Stimulated activated naive CD4-positive, alpha-beta T cell (primary cell): ENCODE measurements at regions not wholly inside any gene's neighbourhood (a gene's known extent, or its start where the extent isn't known, plus 50 kb on each side); places are given as distances from the start of the nearest gene placed in this dataset.

Experiments used
- DNase-seq, 6 experiments: peaks; one replicate each; lab custom pipeline; 2025; lab: John Stamatoyannopoulos, UW

DNA sequence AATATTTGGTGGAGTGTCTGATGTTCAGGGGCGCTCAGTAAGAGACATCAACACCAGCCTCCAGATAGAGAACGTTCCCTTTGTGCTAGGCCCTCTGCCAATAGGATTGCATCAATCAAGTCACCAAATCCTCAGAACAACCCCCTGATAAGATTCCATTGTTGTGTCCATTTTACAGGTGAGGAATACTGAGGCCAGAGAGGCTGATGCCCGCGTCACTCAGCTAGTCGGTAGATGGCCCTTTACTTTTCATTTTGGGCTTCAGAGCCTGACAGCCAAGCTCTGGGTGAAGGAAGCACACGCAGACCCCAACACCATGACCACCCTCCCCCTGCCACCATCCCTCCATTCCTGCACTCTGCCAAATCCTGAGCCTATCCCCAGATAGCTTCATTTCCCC is 406.2 kb downstream of the PTPRU start:
- no peak for DNase-seq

DNA sequence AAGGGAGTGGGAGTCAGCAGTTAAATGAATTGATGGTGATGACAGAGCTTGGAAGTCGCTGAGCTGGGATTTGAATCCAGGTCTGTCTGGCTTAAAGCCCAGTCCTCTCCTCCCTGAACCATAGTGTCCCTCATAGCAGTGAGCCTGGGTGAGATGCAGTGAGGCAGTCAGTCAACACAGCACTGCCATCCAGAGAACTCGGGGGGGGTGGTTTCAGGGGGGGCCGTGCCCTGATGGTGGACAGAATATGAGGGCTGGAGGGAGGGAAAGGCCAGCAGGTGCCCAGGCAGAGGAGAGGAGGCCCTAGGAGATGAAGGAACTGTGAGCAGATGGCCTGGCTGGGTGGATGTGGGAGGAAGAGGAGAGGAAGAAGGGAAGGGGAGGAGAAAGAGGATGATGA is 405.6 kb downstream of the PTPRU start:
- no peak for DNase-seq

DNA sequence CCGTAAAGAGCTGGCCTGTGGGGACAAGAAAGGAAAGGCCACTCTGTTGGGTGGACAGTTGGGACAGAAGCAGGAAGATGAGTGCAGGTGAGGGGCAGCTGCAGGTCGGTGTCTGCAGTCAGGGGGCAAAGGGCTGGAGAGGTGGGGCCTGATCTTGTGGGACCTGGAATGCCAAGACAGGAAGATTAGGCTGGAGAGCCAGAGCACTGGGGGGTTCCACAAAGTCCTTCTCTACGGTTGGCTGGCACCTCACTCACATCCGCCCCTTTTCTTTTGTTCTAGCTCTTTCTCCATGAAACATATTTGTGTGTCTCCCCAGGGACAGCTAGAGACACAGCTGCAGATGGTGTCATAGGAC is 404.1 kb downstream of the PTPRU start:
- no peak for DNase-seq

DNA sequence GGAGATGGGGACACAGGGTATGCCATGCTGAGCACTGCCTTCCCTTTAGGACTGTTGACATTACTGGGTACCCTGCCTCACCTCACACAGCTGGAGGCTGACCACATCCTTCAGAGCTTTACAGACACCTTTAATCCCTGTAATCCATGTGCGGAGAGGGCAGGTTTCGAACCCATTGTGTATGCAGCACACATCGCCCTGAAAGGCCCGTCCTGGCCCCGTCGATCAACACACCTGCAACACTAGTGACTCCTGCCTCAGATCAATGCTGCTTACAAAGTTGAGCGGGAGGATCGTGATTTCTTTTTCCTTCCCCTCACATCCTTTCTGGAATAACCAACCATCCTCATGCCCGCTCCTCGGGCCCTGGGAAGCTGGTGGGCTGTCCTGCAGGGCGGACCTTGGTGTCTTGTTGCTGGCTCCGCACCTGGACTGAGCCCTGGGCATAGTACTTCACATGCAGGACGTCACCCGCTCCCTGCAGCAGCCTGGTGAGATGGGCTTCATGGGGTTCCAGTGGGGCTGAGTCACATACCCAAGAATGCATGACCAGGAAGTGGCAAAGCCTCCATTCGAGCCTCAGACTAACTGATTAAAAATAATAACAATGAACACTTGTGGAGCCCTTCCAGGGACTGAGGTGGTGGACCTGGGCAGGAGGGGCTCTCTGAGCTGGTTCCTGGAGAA is 403.6 kb downstream of the PTPRU start:
- no peak for DNase-seq

DNA sequence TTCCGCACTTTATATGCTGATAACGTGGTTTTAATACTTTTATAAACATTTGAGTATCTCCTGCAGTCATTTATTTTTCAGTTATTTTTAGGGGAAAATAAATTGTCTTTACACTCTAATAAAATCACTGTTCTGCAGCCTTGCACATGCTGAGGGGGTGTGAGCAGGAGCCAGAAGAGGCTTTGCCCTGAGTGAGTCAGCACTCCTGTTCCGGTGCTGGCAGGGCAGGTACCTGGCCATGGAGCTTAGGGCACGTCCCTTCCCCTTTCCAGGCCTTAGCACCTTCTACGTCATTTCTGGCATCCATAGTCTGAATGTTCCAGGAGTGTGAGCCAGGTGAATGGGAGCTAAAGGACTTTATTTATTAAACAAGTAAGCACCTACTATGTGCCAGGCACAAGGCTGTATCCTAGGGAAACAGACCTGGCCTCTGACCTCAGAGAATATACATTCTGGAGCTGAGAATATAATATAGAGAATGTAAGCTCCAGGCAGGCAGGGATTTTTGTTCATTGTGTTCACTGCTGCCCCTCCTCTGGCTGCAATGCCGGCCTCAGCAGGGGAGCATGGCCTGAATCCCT is 402.9 kb downstream of the PTPRU start:
- no peak for DNase-seq

DNA sequence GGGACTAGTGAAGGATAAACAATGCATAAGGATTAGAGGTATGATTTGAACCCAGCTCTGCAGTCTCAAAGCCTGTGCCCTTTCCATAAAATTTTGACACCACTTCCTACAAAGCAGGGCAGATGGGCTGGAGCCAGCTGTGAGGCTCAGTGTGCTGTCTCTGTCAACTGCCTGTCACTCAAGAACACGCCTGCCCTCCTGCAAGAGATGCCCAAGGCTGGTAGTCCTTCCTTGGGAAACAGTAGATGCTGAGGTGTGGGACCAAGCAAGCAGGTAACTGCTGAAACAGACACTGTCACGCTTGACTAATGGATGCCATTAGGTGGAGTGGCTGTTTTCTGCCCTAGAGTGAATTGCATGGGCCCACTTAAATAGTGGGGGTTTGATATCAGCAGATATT is 402.0 kb downstream of the PTPRU start:
- DNase-seq = no peak

DNA sequence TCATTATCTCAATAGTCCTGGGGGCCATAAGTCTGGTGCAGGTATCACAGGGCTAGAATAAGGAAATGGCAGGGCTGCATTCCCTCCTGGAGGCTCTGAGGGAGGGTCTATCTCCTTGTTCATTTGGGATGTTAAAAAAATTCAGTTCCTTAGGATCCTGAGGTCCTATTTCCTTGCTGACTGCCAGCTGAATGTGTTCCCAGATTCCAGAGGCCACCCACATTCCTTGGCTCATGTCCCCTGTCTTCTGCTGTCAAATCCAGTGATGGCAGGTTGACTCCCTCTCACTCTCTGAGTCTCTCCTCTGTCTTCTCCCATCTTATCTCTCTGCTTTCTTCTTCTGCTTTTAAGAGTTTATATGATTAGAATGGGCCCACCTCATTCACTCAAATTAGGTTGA is 400.6 kb downstream of the PTPRU start:
- DNase-seq = no peak

DNA sequence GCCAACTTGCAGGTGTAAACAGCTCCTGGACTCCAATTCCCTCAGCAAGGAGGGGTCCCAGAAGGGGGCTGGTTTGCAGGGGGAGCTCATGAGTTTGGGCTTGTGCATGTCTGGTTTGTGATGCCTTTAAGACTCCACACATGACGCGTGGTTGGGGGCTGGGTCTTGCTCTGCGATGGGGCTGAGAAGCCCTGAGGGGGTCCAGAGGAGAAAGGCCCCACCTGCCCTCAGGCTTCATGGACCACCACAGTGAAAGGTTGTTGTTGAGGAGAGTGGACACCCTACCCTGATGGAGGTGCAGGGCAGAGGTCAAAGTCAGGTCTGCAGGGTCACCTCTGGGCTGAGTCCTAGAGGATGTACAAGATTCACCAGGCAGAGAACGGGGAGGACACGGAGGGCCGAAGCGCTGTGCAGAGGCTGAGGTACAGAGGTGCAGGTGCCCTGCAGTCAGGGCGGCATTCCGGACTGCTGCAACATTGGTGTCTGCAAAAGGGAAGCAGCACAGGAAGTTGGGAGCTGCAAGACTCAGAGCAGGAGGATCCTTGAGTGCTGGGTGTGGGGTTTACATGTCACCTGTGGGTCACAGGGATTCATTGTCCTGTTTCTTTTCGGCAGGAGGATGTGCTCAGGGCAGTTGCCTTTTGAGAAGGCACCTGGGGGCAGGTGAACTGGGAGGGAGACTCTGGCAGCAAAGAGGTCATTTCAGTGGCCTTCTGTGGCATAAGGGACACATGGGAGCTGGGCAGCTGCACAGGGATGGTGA is 399.4 kb downstream of the PTPRU start:
- no peak for DNase-seq

DNA sequence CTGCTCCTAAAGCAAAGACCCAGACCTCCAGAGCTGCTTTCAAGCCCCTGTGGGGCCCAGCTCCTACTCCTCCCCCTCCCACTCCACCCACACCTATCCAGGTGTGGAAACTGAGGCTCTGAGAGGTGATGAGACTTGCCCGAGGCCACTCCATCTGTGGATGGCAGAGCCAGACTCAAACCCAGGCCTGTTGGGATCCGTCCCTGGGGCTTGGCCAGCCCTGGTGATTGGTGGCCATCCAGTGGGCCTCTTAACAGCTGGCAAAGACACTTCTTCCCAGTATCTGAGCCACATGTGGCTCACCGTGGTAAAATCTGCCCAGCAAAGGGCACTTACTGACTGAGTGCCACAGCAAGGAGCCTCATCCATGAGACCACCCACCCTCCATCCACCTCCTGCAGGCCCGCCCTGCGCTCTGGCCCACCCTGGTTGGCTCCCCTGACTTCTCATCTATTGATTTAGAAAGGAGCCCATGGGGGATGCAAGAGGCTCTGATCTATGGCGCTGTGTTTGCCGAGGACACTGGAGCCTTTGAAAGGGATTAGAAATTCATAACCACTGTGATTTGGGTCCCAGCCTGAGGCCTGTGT is 398.5 kb downstream of the PTPRU start:
- no peak for DNase-seq

DNA sequence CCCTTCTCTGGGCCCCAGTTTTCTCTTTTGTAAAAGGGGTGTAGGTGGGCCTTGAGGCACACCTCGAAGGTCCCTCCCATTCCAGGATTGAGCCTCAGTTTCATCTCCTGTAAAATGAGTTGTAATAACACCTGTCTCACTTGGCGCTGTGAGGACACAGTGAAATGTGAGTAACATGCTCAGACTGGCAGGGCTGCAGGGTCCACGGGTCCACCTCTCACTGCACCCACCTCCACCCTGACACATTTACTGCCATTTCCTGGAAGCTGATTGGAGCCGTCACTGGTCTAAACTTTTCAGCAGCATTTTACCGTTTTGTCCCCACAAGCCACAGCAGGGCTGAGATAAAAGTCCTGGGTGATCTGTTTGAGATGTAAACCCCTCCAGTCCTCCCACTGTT is 398.0 kb downstream of the PTPRU start:
- DNase-seq = no peak

DNA sequence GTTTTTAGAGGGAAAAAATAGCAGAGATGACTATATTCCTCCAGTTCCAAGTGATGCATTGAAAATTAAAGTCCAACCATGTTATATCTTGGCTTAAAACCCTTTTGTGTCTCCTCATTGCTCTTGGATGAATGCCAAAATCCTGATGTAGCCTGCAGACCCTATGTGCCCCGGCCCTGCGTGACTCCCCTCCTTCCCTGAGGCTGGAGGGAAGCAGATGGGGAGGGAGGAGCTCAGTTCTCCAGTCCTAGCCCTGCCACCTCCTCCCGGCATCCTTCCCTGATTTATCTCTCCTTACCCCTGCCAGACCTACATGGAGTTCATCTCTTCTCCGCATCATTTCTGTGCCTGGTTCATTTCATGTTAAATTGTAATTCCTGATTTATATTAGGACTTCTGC is 397.4 kb downstream of the PTPRU start:
- DNase-seq = no peak

DNA sequence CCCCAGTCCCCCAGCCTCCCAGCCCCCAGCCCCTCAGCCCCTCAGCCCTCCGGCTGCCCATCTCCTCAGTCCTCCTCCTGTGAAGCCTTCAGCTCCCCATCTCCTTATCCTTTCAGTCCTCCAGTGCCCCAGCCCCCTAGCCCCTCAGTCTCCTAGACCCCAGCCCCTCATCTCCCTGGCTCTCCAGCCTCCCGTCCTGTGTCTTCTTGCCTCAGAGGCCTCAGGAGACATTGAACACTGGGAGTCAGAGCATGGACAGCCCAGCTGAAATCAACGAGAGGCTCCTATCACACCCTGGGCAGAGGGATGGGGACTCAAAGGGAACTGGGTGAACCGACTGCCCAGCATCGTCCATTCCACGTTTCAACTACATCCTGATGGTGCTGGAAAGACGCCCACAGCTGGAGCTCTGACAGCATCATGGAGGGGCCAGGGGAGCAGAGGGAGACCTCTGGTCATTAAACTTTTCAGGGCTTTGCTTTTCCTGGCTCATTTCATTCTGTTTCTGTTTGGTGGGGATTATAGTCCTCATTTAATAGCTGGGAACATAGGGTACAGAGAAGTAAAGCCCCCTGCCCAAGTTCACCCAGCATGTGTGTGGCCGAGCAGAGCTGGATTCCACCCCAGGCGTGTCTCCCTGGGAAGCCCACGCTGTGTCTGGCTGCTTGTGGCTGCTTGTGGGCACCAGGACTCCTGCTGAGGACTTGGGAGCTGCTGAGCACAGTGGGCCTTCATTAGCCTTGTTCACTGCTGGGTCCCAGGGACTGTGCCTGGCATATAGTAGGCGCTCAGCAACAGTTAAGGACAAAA is 396.7 kb downstream of the PTPRU start:
- no peak for DNase-seq

DNA sequence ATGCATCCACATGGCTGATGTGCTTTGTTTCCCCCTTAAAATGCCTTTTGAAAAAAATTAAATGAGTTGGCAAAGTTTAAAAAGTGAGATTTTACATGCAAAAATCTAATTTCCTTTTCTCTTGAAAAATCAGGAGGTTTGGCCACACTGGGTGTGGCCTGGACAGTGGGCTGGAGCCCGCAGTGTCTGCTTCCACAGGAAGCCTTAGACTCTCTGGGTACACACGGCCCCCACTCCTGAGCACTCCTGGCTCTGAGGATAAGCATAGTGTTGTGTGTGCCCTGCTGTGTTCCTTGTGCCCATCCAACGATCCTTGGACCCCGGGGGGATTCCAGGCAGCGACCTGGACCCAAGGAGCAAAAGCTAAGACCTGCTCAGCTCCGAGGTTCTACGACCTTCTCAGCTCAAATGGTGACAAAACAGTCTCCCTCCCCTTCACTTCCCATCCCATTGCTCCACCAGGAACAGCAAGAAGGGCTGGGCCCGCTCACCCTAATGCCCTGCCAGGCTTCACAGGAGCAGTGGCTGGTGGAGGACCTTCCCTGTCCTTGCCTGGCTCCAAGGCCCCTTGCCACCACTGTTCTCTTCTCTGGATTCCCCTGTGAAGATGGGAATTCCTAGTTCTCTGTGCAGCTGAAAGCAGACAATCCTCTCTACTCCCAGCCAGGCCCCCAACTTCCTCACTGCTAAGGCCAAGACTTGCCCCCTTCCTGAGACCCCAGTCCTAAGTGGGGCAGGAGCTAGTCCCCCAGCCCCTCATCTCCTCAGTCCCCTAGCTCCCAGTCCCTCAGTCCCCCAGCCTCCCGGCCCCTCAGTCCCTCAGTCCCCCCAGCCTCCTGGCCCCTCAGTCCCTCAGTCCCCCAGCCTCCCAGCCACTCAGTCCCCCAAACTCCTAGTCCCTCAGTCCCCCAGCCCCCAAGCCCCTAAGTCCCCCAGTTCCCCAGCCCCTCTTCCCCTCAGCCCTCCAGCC is 395.8 kb downstream of the PTPRU start:
- no peak for DNase-seq

DNA sequence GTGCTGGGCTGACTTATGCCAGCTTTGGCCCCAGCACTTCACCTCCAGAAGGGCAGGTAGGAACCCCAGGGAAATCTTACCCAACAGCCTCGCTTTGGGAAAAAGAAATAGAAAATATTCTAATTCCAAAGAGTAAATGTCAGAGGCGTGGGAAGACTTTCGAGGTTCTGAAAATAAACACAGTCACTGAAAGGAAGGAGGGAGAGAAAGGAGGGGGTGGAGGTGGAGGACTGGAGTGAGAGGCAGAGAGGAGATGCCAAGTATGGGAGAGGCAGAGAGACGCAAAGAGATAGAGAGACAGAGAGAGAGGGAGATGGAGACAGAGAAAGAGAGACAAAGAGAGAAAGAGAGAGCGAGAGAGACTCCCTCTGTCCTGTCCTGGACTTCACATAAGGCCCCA is 395.0 kb downstream of the PTPRU start:
- no peak for DNase-seq

DNA sequence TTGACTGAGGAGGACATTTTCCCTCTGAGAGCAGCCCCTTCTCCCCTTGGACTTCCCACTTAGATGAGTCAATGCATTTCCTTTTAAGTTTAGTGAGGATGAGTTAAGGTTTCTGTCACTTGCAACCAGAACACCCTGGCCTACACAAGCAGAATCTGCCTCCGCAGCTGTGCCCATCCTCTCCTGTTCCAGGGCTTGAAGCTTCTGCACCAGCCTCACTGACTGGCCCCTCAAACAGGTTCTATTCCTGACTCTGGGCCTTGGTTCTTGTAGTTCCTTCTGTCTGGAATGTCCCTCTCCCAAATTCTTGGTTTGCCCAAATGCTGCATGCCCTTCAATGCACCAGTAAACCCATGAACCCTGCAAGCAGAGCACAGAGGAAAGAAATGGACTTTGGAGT is 394.4 kb downstream of the PTPRU start:
- DNase-seq = no peak

DNA sequence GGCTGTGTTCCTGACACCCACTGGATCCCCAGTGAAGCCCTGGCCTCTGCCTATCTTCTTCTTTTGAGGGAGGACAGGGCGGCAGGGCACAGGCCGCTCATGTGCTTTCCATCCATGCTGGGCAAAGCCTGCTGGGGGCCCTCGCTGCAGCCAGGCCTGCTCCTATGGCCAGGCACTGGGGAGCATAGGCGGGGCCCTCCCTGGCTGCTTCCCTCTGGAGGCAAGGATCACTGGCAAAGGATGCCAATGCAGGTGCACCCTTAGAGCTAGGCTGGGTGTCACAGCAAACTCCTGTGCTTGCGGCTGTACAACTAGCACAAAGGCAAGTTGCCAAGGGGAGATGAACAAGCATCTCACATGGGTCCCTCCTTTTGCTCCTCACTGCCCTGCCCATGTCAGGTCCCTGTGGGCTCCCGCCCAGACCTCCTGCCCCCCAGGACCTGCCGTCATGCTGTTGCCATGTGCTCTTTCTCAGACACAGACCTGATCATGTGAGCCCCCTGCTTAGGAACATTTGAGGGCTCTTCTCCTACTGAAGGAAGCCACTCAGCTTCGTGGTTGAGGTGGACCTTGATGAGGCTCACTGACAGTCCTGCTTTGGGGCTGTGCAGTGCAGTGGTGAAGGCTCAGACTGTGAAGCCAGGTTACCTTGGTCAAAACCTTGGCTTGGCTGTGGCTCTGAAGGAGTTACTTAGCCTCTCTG is 393.6 kb downstream of the PTPRU start:
- no peak for DNase-seq

DNA sequence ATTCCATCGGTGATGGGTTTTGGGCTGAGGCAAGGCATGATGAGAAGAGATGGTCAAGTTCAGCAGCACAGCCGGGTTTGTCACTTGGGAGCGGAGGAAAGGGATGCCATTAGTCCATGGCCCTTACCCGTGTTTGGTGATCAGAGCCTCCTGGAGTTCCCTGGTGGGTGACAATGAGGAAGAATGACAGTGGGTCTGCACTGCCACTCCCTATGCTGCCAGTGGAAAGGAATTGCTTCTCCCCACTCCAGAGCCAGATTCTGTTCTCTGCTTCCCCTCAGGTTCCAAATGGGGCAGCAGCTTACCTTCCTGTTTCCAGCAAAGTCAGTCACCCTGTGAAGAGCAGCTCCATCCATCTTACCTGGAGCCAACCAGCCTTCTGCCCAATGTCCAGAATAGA is 393.1 kb downstream of the PTPRU start:
- DNase-seq = no peak

DNA sequence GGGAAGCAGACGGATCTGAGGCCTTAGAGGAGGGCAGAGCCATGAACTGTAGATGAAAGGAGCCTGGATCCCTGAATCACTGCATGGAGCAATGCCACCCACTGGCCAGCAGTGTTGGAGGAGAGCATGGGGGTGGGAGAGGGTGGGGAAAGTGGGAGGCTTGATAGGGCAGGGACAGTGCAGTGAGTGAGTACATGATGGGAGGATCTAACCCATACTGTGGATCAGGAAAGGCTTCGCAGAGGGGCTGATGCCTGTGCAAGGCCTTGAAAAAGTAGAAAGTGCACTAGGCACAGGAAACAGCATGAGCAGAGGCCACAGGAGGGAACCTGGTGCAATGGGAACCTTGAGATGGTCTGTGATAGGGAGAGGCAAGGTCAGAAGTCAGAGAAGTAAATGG is 391.9 kb downstream of the PTPRU start:
- DNase-seq = no peak

DNA sequence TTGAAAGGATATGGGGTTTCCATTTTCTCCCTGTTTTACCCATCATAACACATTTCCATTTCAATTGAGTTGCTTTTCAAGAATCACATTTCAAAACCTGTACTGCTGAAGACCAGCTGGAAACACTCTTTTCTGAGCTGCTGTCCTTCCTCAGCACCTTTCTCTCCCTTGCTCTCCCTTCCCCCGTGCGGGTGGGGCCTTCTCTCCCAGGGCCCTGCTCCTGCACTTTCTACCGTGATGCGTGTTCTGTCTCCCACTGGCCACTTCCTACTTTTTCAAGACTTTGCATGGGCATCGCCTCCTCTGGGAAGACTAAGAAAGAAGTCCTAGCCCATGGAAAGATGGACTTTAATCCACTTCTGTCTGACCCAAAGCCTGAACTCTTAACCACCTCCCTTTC is 390.4 kb downstream of the PTPRU start:
- DNase-seq = no peak

DNA sequence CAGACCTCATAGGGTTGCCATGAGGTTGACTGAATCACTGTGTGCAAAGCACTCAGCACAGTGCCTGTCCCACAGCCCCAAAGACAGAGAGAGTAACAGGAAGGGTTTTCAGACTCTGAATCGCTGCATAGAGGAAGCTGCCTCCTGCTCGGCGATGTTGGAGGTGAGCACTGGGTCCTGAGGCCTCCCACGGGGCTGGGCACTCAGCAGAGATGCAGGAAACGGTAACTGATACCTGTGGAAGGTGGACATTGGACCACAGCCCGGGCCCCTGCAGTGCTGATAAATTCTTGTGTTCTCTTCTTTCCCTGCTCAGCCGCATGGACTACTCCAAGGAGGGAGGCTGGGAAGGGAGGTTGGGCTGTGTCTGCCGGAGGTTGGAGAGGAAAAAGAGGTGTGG is 389.7 kb downstream of the PTPRU start:
- no peak for DNase-seq

DNA sequence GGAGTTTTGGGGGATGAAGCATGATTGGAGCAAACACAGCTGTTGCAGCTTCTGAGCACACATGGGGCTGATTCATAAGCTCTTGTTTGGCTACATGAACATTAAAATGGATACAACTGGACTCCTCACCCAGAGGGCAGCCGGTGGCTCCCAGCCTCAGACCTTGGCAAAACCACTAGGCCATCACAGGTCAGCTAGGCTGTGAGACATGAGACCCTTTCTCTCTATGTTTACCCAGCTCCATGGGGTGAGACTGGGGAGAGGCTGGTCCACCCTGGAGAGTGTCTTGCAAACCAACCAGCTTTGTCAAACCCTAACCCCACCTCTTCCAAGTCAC is 388.7 kb downstream of the PTPRU start:
- no peak for DNase-seq
